ENCODE measurements at regions not wholly inside any gene's neighbourhood (a gene's known extent, or its start where the extent isn't known, plus 50 kb on each side); places are given as distances from the start of the nearest gene placed in this dataset.

DNA sequence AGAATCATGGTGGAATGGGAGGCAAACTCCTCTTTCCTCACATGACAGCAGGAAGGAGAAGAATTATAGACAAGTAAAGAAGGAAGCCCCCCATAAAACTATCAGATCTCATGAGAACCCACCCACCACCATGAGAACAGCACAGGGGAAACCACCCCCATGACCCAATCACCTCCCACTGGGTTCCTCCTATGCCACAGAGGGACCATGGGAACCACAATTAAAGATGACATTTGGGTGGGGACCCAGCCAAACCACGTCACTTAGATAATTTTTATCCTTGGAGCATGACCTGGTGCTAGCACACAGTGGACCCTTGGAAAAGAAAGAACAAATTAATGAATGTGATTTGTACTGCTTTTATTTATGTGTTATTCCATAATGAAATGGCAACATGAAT, 188.6 kb upstream of the NCKAP5 start:
- TF ChIP-seq, protein P1, sequence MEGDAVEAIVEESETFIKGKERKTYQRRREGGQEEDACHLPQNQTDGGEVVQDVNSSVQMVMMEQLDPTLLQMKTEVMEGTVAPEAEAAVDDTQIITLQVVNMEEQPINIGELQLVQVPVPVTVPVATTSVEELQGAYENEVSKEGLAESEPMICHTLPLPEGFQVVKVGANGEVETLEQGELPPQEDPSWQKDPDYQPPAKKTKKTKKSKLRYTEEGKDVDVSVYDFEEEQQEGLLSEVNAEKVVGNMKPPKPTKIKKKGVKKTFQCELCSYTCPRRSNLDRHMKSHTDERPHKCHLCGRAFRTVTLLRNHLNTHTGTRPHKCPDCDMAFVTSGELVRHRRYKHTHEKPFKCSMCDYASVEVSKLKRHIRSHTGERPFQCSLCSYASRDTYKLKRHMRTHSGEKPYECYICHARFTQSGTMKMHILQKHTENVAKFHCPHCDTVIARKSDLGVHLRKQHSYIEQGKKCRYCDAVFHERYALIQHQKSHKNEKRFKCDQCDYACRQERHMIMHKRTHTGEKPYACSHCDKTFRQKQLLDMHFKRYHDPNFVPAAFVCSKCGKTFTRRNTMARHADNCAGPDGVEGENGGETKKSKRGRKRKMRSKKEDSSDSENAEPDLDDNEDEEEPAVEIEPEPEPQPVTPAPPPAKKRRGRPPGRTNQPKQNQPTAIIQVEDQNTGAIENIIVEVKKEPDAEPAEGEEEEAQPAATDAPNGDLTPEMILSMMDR (IDR thresholded peaks at IDR 0.05): no peak
- TF ChIP-seq POLR2A (IDR thresholded peaks at IDR 0.05): no peak
